Neural cell (in vitro differentiated cells): ENCODE measurements at regions not wholly inside any gene's neighbourhood (a gene's known extent, or its start where the extent isn't known, plus 50 kb on each side); places are given as distances from the start of the nearest gene placed in this dataset.

Experiments used
- H2AFZ ChIP-seq: fragments of 200-600, 300-800 bp; sonication (generic), shearing (Covaris generic); 2 replicates; pipeline ENCODE4 v1.6.0; 2014; ENCODE audit warnings: low read depth, mild to moderate bottlenecking, antibody characterized with exemption, low read length, moderate library complexity
- H3F3A ChIP-seq: fragments of 200-600 bp; shearing (Covaris generic); 2 replicates; pipeline ENCODE4 v1.6.1; 2016; ENCODE audit warnings: mild to moderate bottlenecking, moderate library complexity, mixed read lengths, antibody characterized with exemption, low read length; ENCODE audit not compliant: insufficient read depth, poor library complexity, severe bottlenecking
- H3K27ac ChIP-seq: fragments of 200-600, 300-800 bp; sonication (generic), shearing (Covaris generic); 2 replicates; pipeline ENCODE4 v1.5.1; 2014; ENCODE audit warnings: mild to moderate bottlenecking, low read length, moderate library complexity
- H3K27me3 ChIP-seq: fragments of 300-800, 200-600 bp; sonication (generic), shearing (Covaris generic); 2 replicates; pipeline ENCODE4 v1.6.0; 2014; ENCODE audit warnings: mild to moderate bottlenecking, low read depth, low read length, moderate library complexity; ENCODE audit not compliant: insufficient read depth
- H3K36me3 ChIP-seq: fragments of 300-800, 200-600 bp; sonication (generic), shearing (Covaris generic); 2 replicates; pipeline ENCODE4 v1.5.1; 2014; ENCODE audit warnings: mild to moderate bottlenecking, antibody characterized with exemption, low read length, moderate library complexity; ENCODE audit not compliant: insufficient read depth
- H3K4me2 ChIP-seq: fragments of 300-800, 200-600 bp; sonication (generic), shearing (Covaris generic); 2 replicates; pipeline ENCODE4 v1.6.0; 2014; ENCODE audit warnings: mild to moderate bottlenecking, low read length
- H3K4me3 ChIP-seq: fragments of 300-800, 200-600 bp; sonication (generic), shearing (Covaris generic); 2 replicates; pipeline ENCODE4 v1.5.1; 2014; ENCODE audit warnings: mild to moderate bottlenecking, low read length, moderate library complexity
- H3K79me2 ChIP-seq: fragments of 200-600 bp; shearing (Covaris generic); replicated peaks from 2 replicates; pipeline ENCODE4 v1.6.0; 2014; ENCODE audit warnings: mild to moderate bottlenecking, low read length, moderate library complexity; ENCODE audit not compliant: insufficient read depth
- H3K9ac ChIP-seq: fragments of 300-800, 200-600 bp; sonication (generic), shearing (Covaris generic); 2 replicates; pipeline ENCODE4 v1.6.1; 2016; ENCODE audit warnings: mild to moderate bottlenecking, low read length, mixed read lengths
- H3K9me2 ChIP-seq: fragments of 200-600 bp; shearing (Covaris generic); 2 replicates; pipeline ENCODE4 v1.6.1; 2016; ENCODE audit warnings: mild to moderate bottlenecking, low read length, mixed read lengths; ENCODE audit not compliant: insufficient read depth
- H3K9me3 ChIP-seq: fragments of 200-600, 300-800 bp; sonication (generic), shearing (Covaris generic); 2 replicates; pipeline ENCODE4 v1.6.1; 2016; ENCODE audit warnings: mild to moderate bottlenecking, mixed run types, low read length, moderate library complexity, mixed read lengths
- H4K20me1 ChIP-seq: fragments of 200-600 bp; shearing (Covaris generic); 2 replicates; pipeline ENCODE4 v1.6.1; 2016; ENCODE audit warnings: mild to moderate bottlenecking, mixed run types; ENCODE audit not compliant: insufficient read depth
- EP300 ChIP-seq: fragments of 450-650 bp; conservative IDR thresholded peaks from 2 replicates; pipeline ENCODE4 v1.6.1; 2014; ENCODE audit warnings: antibody characterized with exemption, mild to moderate bottlenecking, moderate library complexity; ENCODE audit not compliant: poor library complexity, severe bottlenecking
- EZH2 ChIP-seq: fragments of 200-600, 300-800 bp; shearing (Covaris generic), sonication (generic); IDR thresholded peaks from 2 replicates; pipeline ENCODE4 v1.6.1; 2014; ENCODE audit warnings: antibody characterized with exemption, low read length, borderline replicate concordance, mild to moderate bottlenecking; ENCODE audit not compliant: insufficient read depth, poor library complexity, severe bottlenecking
- MXI1 ChIP-seq: fragments of 450-650 bp; conservative IDR thresholded peaks from 2 replicates; pipeline ENCODE4 v1.6.1; 2014; ENCODE audit warnings: antibody characterized with exemption, mild to moderate bottlenecking; ENCODE audit not compliant: poor library complexity, severe bottlenecking
- POLR2AphosphoS5 ChIP-seq: IDR thresholded peaks from 2 replicates; pipeline ENCODE4 v1.6.1; 2012
- RAD21 ChIP-seq: fragments of 450-650 bp; conservative IDR thresholded peaks from 2 replicates; pipeline ENCODE4 v1.6.1; 2014; ENCODE audit warnings: antibody characterized with exemption, mild to moderate bottlenecking, moderate library complexity
- SMC3 ChIP-seq: fragments of 450-650 bp; conservative IDR thresholded peaks from 2 replicates; pipeline ENCODE4 v1.6.1; 2014; ENCODE audit warnings: antibody characterized with exemption, mild to moderate bottlenecking, moderate library complexity; ENCODE audit not compliant: poor library complexity
- TAF1 ChIP-seq: IDR thresholded peaks from 2 replicates; pipeline ENCODE4 v1.6.1; 2012; ENCODE audit warnings: low read depth
- TF ChIP-seq, protein P1 (sequence below): fragments of 450-650 bp; IDR thresholded peaks from 2 replicates; pipeline ENCODE4 v1.5.1; 2014; ENCODE audit warnings: antibody characterized with exemption, mild to moderate bottlenecking, moderate library complexity; ENCODE audit not compliant: poor library complexity, severe bottlenecking
- TF ChIP-seq, protein P2 (sequence below): IDR thresholded peaks from 2 replicates; pipeline ENCODE4 v1.6.1; 2012; ENCODE audit warnings: borderline replicate concordance

DNA sequence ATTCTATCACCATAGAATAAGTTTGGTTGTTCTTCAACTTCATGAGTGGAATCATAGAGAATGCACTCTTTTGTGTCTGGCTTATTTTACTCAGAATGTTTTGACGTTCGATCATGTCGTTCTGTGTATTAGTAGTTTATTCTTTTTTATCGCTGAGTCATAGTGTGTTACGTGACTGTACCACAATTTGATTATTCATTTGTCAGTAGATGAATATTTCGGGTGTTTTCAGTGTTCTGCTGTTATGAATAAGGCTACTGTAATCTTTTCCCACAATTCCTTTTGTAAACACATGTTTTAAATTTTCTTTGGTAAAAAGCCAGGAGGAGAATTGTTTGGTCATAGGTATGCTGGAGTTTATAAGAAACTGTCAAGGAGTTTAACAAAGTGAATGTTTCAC, 279.9 kb upstream of the B3GAT1 start:
- no peaks in the 10 kb centered on the region for H3F3A ChIP-seq
- H3K36me3 ChIP-seq, result no peaks in the 10 kb centered on the region
- no peaks in the 10 kb centered on the region for H3K79me2 ChIP-seq
- H3K9me3 ChIP-seq, result no peaks in the 10 kb centered on the region
- TF ChIP-seq MXI1 (no peak), POLR2AphosphoS5 (no peak), RAD21 (no peak), EP300 (no peak), SMC3 (no peak), TAF1 (no peak)
- TF ChIP-seq, protein P1, sequence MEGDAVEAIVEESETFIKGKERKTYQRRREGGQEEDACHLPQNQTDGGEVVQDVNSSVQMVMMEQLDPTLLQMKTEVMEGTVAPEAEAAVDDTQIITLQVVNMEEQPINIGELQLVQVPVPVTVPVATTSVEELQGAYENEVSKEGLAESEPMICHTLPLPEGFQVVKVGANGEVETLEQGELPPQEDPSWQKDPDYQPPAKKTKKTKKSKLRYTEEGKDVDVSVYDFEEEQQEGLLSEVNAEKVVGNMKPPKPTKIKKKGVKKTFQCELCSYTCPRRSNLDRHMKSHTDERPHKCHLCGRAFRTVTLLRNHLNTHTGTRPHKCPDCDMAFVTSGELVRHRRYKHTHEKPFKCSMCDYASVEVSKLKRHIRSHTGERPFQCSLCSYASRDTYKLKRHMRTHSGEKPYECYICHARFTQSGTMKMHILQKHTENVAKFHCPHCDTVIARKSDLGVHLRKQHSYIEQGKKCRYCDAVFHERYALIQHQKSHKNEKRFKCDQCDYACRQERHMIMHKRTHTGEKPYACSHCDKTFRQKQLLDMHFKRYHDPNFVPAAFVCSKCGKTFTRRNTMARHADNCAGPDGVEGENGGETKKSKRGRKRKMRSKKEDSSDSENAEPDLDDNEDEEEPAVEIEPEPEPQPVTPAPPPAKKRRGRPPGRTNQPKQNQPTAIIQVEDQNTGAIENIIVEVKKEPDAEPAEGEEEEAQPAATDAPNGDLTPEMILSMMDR, result no peak
- TF ChIP-seq, protein P2, sequence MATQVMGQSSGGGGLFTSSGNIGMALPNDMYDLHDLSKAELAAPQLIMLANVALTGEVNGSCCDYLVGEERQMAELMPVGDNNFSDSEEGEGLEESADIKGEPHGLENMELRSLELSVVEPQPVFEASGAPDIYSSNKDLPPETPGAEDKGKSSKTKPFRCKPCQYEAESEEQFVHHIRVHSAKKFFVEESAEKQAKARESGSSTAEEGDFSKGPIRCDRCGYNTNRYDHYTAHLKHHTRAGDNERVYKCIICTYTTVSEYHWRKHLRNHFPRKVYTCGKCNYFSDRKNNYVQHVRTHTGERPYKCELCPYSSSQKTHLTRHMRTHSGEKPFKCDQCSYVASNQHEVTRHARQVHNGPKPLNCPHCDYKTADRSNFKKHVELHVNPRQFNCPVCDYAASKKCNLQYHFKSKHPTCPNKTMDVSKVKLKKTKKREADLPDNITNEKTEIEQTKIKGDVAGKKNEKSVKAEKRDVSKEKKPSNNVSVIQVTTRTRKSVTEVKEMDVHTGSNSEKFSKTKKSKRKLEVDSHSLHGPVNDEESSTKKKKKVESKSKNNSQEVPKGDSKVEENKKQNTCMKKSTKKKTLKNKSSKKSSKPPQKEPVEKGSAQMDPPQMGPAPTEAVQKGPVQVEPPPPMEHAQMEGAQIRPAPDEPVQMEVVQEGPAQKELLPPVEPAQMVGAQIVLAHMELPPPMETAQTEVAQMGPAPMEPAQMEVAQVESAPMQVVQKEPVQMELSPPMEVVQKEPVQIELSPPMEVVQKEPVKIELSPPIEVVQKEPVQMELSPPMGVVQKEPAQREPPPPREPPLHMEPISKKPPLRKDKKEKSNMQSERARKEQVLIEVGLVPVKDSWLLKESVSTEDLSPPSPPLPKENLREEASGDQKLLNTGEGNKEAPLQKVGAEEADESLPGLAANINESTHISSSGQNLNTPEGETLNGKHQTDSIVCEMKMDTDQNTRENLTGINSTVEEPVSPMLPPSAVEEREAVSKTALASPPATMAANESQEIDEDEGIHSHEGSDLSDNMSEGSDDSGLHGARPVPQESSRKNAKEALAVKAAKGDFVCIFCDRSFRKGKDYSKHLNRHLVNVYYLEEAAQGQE, result no peak
- no peak overlapping the region for H3K9ac ChIP-seq
- no peaks in the 10 kb centered on the region for H4K20me1 ChIP-seq
- no peaks in the 10 kb centered on the region for H3K9me2 ChIP-seq
- H2AFZ ChIP-seq, result no peak overlapping the region
- H3K4me3 ChIP-seq, result peak overlapping the region; percentile 36
- H3K27me3 ChIP-seq, result no peaks in the 10 kb centered on the region
- H3K4me2 ChIP-seq, result no peak overlapping the region
- H3K27ac ChIP-seq, result peak overlapping the region; percentile 59

DNA sequence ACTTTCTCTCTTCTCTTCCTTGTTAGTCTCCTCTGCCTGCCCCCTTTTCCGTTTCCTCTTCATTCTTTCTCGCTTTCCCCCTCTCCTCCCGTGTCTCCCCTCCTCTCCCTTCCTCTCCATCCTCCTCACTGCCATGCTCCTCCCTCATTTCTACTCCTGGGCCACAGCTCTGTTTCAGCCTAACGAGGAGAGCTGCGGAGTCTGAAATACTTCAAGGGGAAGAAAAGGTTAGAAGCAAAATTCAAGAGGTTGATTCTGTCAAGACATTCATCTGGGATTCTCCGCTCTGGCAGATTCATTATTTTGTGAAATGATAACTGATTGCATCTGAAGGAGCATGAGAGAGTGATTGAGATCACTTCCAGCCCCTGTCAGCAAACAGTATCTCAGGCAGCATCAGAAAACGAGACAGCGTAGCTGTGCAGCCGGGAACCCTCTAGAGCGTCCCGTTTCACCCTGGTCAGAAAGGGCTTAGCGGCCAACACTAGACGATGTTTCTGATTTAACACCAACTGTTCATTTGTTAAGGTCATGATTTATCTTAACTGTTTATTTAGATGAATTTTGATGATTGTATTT, 279.3 kb upstream of the B3GAT1 start:
- Histone ChIP-seq H3K79me2 (no peaks in the 10 kb centered on the region), H3K9ac (no peak overlapping the region), H2AFZ (no peak overlapping the region), H3K4me2 (no peak overlapping the region), H4K20me1 (no peaks in the 10 kb centered on the region), H3K27me3 (no peaks in the 10 kb centered on the region), H3F3A (no peaks in the 10 kb centered on the region), H3K36me3 (no peaks in the 10 kb centered on the region), H3K27ac (peak overlapping the region; percentile 59), H3K4me3 (peak overlapping the region; percentile 36), H3K9me2 (no peaks in the 10 kb centered on the region), H3K9me3 (no peaks in the 10 kb centered on the region)
- TF ChIP-seq, protein P1, result no peak
- TF ChIP-seq MXI1 (no peak), EP300 (peak; percentile 82), TAF1 (no peak), SMC3 (no peak), RAD21 (peak; percentile 25), EZH2 (no peak), POLR2AphosphoS5 (peak; percentile 72)
- TF ChIP-seq, protein P2, result peak; percentile 36
